OCI-LY7 (cell line): ENCODE measurements at regions not wholly inside any gene's neighbourhood (a gene's known extent, or its start where the extent isn't known, plus 50 kb on each side); places are given as distances from the start of the nearest gene placed in this dataset.

Source experiments
- EZH2phosphoT487 ChIP-seq: fragments of 200-600 bp; sonication (generic); IDR thresholded peaks from 2 replicates; pipeline ENCODE4 v1.6.1; 2018; ENCODE audit warnings: low read depth, borderline replicate concordance, mild to moderate bottlenecking, mixed run types, antibody characterized with exemption, low read length, moderate library complexity, mixed read lengths
- TF ChIP-seq, protein P1 (sequence below): fragments of 200-600 bp; sonication (generic); conservative IDR thresholded peaks from 2 replicates; pipeline ENCODE4 v1.5.1; 2014; ENCODE audit warnings: mild to moderate bottlenecking, antibody characterized with exemption, low read length, moderate library complexity, mixed read lengths

DNA sequence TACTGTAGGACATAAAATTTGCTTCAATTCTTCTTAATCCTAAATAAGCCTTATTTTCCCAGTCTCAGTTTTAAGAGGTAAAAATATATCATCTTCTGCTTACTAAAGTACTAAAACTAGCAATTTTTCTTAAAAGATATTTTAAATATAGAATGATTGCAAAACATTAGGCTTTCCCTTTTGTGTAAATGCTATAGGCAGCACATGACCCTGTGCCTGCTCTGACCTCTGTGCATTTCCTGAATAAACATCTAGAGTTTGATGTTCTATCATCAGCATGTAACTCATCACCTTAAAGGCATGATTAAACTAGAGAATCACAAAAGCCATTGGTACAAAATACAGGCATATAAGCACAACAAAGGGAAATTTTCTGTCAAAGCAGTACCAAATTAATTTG lies 422.7 kb downstream of the TFAP2B start:
- TF ChIP-seq, protein P1, sequence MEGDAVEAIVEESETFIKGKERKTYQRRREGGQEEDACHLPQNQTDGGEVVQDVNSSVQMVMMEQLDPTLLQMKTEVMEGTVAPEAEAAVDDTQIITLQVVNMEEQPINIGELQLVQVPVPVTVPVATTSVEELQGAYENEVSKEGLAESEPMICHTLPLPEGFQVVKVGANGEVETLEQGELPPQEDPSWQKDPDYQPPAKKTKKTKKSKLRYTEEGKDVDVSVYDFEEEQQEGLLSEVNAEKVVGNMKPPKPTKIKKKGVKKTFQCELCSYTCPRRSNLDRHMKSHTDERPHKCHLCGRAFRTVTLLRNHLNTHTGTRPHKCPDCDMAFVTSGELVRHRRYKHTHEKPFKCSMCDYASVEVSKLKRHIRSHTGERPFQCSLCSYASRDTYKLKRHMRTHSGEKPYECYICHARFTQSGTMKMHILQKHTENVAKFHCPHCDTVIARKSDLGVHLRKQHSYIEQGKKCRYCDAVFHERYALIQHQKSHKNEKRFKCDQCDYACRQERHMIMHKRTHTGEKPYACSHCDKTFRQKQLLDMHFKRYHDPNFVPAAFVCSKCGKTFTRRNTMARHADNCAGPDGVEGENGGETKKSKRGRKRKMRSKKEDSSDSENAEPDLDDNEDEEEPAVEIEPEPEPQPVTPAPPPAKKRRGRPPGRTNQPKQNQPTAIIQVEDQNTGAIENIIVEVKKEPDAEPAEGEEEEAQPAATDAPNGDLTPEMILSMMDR = no peak
- TF ChIP-seq EZH2phosphoT487 = no peak
